IPS-18a (cell line): ENCODE measurements at regions not wholly inside any gene's neighbourhood (a gene's known extent, or its start where the extent isn't known, plus 50 kb on each side); places are given as distances from the start of the nearest gene placed in this dataset.

Experiments
- H3K27ac ChIP-seq: one replicate; pipeline ENCODE4 v1.5.1; 2013; ENCODE audit warnings: low read length
- H3K27me3 ChIP-seq: one replicate; pipeline ENCODE4 v1.6.1; 2013; ENCODE audit warnings: mild to moderate bottlenecking, low read length; ENCODE audit not compliant: control insufficient read depth, insufficient read depth
- H3K36me3 ChIP-seq: one replicate; pipeline ENCODE4 v1.6.1; 2013; ENCODE audit warnings: low read depth, low read length; ENCODE audit not compliant: control insufficient read depth
- H3K4me1 ChIP-seq: one replicate; pipeline ENCODE4 v1.6.1; 2013; ENCODE audit warnings: low read depth, low read length; ENCODE audit not compliant: control insufficient read depth
- H3K4me3 ChIP-seq: one replicate; pipeline ENCODE4 v1.5.1; 2013; ENCODE audit warnings: low read length
- H3K9ac ChIP-seq: one replicate; pipeline ENCODE4 v1.6.1; 2013; ENCODE audit warnings: mild to moderate bottlenecking, low read length, moderate library complexity
- H3K9me3 ChIP-seq: one replicate; pipeline ENCODE4 v1.6.1; 2013; ENCODE audit warnings: low read depth, low read length; ENCODE audit not compliant: control insufficient read depth

DNA sequence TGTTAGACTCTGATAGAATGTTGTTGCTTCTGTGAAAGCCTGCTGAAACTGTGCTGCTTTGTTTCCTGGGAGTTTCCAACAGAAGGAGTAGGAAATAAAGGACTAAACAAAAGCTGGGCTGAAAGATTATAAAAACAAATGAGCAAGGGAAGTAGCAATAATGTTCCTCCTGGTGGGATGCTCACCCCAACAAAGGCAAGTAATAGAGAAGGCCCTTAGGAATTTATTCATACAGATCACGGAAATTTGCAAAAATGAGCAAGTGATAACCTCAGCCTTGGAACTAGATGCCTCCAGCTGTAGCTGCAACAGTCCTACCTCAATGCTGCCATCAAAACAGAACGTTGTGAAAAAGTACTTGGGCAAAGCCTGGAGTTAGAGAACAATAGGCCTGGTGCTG is 1248.0 kb upstream of the C9orf72 start:
- H3K36me3 ChIP-seq, result no peaks in the 10 kb centered on the region
- H3K9ac ChIP-seq, result no peak overlapping the region
- H3K27ac ChIP-seq, result no peak overlapping the region
- peaks cover 33% of the 10 kb centered on the region for H3K4me1 ChIP-seq
- H3K27me3 ChIP-seq, result no peaks in the 10 kb centered on the region
- H3K9me3 ChIP-seq, result no peaks in the 10 kb centered on the region
- H3K4me3 ChIP-seq, result no peak overlapping the region

DNA sequence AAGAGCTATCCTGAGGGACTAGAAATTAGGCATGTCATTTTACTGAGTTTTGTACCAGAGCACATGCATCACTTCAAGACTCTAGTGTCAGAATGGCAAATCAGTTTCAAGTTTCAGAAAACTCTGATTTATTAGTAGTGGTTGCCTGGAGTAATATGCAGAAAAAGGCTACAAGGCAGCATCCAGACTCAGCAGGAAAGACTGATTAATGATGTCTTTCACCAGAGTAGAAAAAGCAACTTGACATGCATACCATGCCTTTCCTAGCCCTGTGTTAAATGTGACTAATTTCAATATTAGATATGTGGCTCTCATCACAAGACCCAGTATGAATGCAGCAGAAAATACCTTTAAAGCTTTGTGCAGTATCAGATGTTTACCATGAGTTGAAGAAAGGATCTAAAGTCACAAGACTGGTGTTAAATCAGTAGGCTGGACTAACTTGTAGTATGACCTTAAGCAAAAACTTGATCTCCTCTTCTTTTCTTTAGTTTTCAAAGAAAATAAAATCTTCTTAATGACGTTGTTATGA is 1251.2 kb upstream of the C9orf72 start:
- Histone ChIP-seq H3K27ac (no peak overlapping the region), H3K4me1 (peaks cover 36% of the 10 kb centered on the region), H3K36me3 (no peaks in the 10 kb centered on the region), H3K9me3 (no peaks in the 10 kb centered on the region), H3K9ac (no peak overlapping the region), H3K27me3 (no peaks in the 10 kb centered on the region), H3K4me3 (no peak overlapping the region)

DNA sequence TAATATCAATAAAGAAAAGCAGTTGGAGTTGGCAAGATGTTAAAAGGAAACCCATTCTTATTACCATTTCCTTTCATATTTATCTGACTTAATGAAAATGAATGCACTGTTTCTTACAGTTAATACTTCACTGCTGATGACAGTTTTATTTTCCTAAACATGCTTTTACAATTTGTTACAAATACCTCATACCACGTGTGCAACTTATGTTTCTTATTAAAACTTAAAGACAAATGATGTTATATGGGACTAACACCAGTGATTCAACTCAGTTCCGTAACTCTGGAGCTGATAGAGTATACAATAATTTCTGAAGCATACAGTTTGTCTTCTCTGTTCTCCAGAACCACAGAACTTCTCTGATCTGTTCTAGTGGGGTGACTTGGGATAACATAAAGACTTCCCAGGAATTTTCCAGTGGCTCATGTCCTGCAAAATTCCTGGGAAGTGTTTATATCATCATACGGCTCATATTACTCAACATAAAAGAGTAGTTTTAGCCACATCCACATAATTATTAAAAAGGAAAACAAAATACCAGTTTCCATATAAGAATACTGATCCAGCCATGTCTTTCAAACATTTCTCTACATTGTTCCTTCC is 1259.0 kb upstream of the C9orf72 start:
- Histone ChIP-seq H3K9me3 (no peaks in the 10 kb centered on the region), H3K4me3 (no peak overlapping the region), H3K27ac (no peak overlapping the region), H3K27me3 (no peaks in the 10 kb centered on the region), H3K4me1 (no peaks in the 10 kb centered on the region), H3K9ac (no peak overlapping the region), H3K36me3 (no peaks in the 10 kb centered on the region)

DNA sequence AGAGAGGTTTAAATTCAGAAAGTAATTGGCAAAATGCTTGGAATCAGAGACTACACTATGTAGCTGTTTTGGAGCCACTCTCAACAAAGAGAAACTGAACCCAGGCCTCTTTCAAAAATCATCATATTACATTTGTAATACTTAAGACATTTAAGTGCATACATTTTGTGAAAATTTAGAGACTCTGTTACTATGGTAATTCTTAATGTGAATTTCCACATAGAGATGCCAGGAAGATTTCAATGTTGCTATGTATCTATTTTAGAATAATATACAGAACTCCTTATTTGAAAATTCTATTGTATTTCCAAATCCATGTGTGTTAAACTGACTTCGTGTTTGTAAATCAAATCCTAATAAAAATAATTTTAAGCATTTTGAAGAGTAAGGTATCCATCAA is 1260.9 kb upstream of the C9orf72 start:
- Histone ChIP-seq H3K9me3 (no peaks in the 10 kb centered on the region), H3K9ac (no peak overlapping the region), H3K27me3 (no peaks in the 10 kb centered on the region), H3K4me1 (no peaks in the 10 kb centered on the region), H3K27ac (no peak overlapping the region), H3K4me3 (no peak overlapping the region), H3K36me3 (no peaks in the 10 kb centered on the region)

DNA sequence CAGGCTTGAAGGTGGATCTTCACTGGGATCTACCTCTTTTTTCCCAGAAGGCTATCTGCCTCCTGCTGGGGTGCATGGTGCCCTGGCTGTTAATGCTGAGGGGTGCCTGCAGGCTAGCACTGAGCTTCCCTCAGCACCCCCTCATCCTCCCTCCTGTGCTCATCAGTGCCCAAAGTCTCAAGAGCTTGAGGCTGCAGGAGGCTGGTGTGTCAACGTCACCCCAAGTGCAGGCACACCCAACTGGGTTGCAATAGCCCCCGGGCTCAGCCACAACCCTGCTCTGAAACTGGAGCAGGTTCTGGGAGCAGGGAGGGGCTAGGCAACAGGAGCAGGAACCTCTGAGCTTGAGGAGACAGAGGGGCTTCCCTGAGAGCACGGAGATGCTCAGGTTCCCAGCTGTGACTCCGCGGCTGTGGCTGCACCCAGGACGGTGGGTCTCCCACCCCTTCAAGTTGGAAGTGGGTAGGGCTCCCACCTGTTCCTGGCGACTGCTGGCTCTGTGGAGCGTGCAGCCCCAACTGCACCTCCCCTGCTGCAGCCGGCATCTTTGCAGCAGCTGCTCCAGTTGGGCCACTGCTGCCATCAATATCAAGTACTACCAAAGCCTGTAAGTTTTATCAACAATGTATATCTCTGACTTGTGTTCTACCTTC is 1266.6 kb upstream of the C9orf72 start:
- no peak overlapping the region for H3K9ac ChIP-seq
- H3K36me3 ChIP-seq, result no peaks in the 10 kb centered on the region
- H3K27ac ChIP-seq, result no peak overlapping the region
- H3K4me3 ChIP-seq, result no peak overlapping the region
- H3K9me3 ChIP-seq, result no peaks in the 10 kb centered on the region
- no peaks in the 10 kb centered on the region for H3K4me1 ChIP-seq
- H3K27me3 ChIP-seq, result no peaks in the 10 kb centered on the region

DNA sequence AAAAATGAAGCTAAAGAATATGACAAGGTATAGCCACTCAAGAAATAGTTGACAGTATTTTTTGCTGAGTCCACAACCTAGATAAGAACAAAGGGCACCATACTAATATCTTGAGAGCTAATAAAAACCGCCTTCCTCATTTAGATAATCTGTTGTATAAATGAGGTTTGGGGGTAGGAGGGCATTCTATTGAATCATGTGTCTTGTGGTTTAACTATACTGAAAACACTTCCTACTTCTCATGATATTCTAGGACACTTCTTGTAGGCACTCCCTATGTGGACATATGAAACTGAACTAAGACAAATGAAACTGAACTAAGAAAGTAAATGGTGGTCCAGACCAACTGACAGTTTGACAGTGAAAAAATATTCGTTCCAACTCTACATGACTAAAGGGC is 1268.5 kb upstream of the C9orf72 start:
- Histone ChIP-seq H3K27ac (no peak overlapping the region), H3K27me3 (no peaks in the 10 kb centered on the region), H3K36me3 (no peaks in the 10 kb centered on the region), H3K9ac (no peak overlapping the region), H3K4me1 (no peaks in the 10 kb centered on the region), H3K9me3 (no peaks in the 10 kb centered on the region), H3K4me3 (no peak overlapping the region)

DNA sequence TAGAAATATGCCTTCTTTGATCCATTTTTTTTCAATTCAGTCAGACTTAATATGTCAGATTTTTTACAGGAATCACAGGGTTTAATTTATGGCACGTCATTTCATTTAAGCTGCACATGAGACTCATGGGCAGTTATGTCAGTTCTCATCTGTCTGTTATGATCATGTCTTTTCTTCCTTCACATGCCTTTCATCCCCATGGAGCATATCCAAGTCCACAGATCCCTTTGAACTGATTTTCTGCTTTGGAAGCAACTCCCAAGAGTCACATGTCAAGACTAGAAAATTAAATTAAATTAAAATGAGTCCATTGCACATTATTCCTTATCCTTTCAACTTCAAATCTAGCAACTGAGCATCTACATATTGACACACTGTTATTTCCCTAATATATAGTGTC is 1274.0 kb upstream of the C9orf72 start:
- H3K4me3 ChIP-seq, result no peak overlapping the region
- no peak overlapping the region for H3K27ac ChIP-seq
- no peak overlapping the region for H3K9ac ChIP-seq
- no peaks in the 10 kb centered on the region for H3K9me3 ChIP-seq
- H3K27me3 ChIP-seq, result no peaks in the 10 kb centered on the region
- no peaks in the 10 kb centered on the region for H3K4me1 ChIP-seq
- no peaks in the 10 kb centered on the region for H3K36me3 ChIP-seq

DNA sequence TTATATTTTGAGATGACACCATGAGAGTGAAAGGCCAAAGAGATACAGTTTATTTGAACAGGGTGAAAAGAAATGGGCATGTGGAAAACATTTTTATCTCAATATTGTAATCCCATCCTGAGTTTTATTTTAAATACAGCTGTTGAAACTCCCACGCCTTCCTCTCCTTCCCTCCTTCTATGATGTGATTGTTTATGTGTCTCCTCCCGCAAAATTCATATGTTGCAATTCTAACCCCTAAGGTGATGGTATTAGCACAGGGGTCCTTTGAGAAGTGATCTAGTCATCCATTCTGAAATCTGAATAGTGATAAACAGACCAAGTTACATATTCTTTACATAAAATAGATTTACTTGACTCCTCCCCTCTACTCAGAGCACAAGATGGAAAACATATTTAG is 1275.4 kb upstream of the C9orf72 start:
- Histone ChIP-seq H3K9ac (no peak overlapping the region), H3K4me1 (peaks cover 5% of the 10 kb centered on the region), H3K9me3 (no peaks in the 10 kb centered on the region), H3K27ac (no peak overlapping the region), H3K27me3 (no peaks in the 10 kb centered on the region), H3K4me3 (no peak overlapping the region), H3K36me3 (no peaks in the 10 kb centered on the region)

DNA sequence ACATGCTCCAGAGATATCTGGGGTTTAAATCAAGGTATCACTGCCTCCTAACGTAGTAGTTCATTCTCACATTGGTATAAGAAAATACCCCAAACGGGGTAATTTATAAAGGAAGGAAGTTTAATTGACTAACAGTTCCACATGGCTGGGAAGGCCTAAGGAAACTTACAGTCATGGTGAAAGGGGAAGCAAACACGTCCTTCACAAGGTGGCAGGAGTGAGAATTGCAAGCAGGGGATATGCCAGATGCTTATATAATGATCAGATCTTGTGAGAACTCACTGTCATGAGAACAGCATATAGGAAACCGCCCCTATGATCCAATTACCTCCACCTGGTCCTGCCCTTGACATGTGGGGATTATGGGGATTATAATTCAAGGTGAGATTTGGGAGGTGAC is 1280.2 kb upstream of the C9orf72 start:
- Histone ChIP-seq H3K4me1 (peaks cover 5% of the 10 kb centered on the region), H3K9me3 (no peaks in the 10 kb centered on the region), H3K9ac (no peak overlapping the region), H3K27ac (no peak overlapping the region), H3K4me3 (no peak overlapping the region), H3K36me3 (no peaks in the 10 kb centered on the region), H3K27me3 (no peaks in the 10 kb centered on the region)

DNA sequence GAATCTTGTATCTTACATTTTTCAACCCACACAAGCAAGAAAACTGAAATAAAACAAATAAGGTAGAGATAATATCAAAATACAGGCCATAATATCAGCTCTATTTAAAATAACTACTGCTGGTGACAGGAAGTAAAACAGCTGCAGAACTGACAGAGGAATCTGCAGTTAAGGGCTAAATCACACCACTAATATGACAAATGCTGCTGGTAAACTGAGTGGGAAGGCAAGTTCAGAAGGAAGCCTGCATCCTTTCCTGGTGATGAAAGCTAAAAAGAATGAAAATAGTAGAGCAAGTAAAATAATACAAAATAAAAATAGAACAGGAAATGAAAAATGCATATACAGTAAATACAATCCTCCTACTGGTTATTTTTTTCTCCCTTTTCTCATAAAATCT is 1293.7 kb upstream of the C9orf72 start:
- Histone ChIP-seq H3K36me3 (no peaks in the 10 kb centered on the region), H3K9me3 (no peaks in the 10 kb centered on the region), H3K9ac (no peak overlapping the region), H3K4me1 (no peaks in the 10 kb centered on the region), H3K27ac (no peak overlapping the region), H3K27me3 (no peaks in the 10 kb centered on the region), H3K4me3 (no peak overlapping the region)

DNA sequence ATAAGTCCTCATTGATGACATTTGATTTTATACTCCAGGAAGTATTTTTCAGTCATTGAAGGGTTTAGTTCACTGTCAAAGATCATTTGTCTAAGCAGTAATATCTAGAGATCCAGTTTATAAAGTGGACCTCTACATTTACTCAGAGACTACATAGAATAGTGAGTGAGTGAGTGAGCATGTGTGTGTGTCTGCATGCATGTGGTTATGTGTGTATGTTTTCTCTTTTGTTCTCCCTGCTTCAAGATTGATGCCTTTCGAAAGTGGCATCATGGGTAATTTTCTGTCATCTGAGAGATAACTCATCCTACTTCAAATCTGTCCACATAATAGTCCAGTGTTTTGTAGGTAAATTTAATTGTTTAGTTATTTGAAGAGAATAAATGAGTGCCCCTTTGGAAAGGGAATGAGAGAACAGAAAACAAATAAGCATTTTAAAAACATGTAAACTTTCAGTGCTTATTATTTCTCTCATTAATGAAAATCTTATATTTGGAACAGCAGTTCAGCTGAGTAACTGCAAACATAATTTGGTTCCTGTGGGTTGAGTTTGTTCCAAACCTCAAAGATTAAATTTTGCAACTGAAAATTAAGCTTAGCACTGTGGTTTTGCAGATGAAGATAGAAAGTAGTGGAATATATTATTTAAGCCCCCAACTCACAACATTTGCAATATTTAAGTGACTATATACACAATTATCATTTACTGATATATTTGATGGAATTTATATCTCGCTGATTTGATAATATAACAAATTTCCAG is 1295.1 kb upstream of the C9orf72 start:
- H3K4me3 ChIP-seq, result no peak overlapping the region
- no peak overlapping the region for H3K27ac ChIP-seq
- no peaks in the 10 kb centered on the region for H3K9me3 ChIP-seq
- no peak overlapping the region for H3K9ac ChIP-seq
- H3K27me3 ChIP-seq, result no peaks in the 10 kb centered on the region
- no peaks in the 10 kb centered on the region for H3K36me3 ChIP-seq
- H3K4me1 ChIP-seq, result no peaks in the 10 kb centered on the region
